Left lung (tissue), 4 donors: ENCODE measurements at regions not wholly inside any gene's neighbourhood (a gene's known extent, or its start where the extent isn't known, plus 50 kb on each side); places are given as distances from the start of the nearest gene placed in this dataset.

ENCODE experiments used
- ATAC-seq: fragments of 200-7000 bp; cut with Tn5 transposase; one replicate; pipeline ENCODE4 v1.9.1; 2020; ENCODE audit warnings: moderate library complexity
- DNase-seq, 4 donors: peaks; one replicate each; pipeline ENCODE4 v3.0.0-alpha.2; 2013 to 2020
- H3K27ac ChIP-seq, 2 donors: fragments of 200-600 bp; sonication (generic) in 1 of 2; one replicate each; pipeline versions ENCODE4 v1.5.0 to v1.8.0; 2020 to 2021
- H3K27me3 ChIP-seq, 2 donors: fragments of 200-600 bp; sonication (generic) in 1 of 2; one replicate each; pipeline versions ENCODE4 v1.5.0 to v1.8.0; 2020 to 2021
- H3K36me3 ChIP-seq, 2 donors: fragments of 200-600 bp; sonication (generic) in 1 of 2; one replicate each; pipeline versions ENCODE4 v1.5.0 to v1.8.0; 2020 to 2021
- H3K4me1 ChIP-seq, 2 donors: fragments of 200-600 bp; one replicate each; pipeline ENCODE4 v1.8.0; 2021
- H3K4me3 ChIP-seq, 2 donors: fragments of 200-600 bp; sonication (generic) in 1 of 2; one replicate each; pipeline versions ENCODE4 v1.5.0 to v1.8.0; 2020 to 2021; ENCODE audit warnings: mild to moderate bottlenecking in 1 of 2
- H3K9me3 ChIP-seq, 2 donors: fragments of 200-600 bp; sonication (generic) in 1 of 2; one replicate each; pipeline versions ENCODE4 v1.5.0 to v1.8.0; 2020 to 2021
- intact Hi-C, 2 donors: fragments of 100-400 bp; cut with DNase I; formaldehyde crosslinking; loops; one replicate each; pipeline versions ENCODE4 v1.11.2 to v1.14.2; 2022
- TF ChIP-seq, protein P1 (sequence below), 2 donors: fragments of 200-600 bp; sonication (generic) in 1 of 2; IDR thresholded peaks; one replicate each; pipeline versions ENCODE4 v1.5.0 to v1.8.0; 2021; ENCODE audit warnings: antibody characterized with exemption in 2 of 2
- donor health status: DM: no; HTN: yes; CAD: no.
- donor health status: DM: no; HTN: no; CAD: no.

DNA sequence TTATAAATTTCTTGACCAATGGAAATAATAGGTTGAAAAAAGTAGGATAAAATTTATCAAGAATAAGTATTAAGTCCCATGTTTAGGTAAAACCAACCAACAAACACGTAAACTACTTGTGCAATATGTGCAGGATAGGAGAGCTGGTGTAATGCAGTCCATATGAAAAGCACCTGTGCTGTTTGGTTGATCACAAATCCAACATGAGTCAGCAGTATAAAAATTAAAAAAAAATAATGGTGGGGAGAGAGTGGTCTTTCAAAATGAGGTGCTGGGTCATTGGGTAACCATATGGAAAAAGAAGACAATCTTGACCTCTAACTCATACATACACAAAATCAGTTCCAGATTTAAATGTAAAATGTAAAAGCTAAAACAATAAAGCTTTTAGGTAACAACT lies 181.8 kb downstream of the HS3ST3B1 start:
- TF ChIP-seq, protein P1, sequence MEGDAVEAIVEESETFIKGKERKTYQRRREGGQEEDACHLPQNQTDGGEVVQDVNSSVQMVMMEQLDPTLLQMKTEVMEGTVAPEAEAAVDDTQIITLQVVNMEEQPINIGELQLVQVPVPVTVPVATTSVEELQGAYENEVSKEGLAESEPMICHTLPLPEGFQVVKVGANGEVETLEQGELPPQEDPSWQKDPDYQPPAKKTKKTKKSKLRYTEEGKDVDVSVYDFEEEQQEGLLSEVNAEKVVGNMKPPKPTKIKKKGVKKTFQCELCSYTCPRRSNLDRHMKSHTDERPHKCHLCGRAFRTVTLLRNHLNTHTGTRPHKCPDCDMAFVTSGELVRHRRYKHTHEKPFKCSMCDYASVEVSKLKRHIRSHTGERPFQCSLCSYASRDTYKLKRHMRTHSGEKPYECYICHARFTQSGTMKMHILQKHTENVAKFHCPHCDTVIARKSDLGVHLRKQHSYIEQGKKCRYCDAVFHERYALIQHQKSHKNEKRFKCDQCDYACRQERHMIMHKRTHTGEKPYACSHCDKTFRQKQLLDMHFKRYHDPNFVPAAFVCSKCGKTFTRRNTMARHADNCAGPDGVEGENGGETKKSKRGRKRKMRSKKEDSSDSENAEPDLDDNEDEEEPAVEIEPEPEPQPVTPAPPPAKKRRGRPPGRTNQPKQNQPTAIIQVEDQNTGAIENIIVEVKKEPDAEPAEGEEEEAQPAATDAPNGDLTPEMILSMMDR (IDR thresholded peaks at IDR 0.05), result no peak
- H3K9me3 ChIP-seq, result no peaks in the 10 kb centered on the region
- no peak overlapping the region for H3K4me3 ChIP-seq
- H3K36me3 ChIP-seq, result no peaks in the 10 kb centered on the region
- intact Hi-C loops, result no loop called here
- DNase-seq, result no peak
- no peak overlapping the region for H3K27ac ChIP-seq
- no peaks in the 10 kb centered on the region for H3K27me3 ChIP-seq
- no peak for ATAC-seq
- H3K4me1 ChIP-seq, result no peaks in the 10 kb centered on the region

DNA sequence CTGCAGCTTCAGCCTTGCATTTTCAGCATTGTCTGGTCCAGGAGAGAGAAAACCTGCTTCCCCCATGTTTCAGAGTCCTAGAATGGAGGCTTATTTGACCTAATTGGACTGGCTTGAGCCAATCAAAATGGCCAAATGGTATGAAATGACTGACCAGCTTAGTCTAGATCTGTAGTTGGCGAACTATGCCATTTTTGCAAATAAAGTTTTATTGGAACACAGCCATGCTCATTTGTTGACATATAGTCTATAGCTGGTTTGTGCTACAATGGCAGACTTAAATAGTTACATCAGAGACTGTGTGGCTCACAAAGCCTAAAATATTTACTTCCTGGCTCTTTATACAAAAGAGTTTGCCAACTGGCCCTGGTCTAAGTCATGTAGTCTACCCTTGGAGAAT lies 180.8 kb downstream of the HS3ST3B1 start:
- no peak for ATAC-seq
- H3K36me3 ChIP-seq, result no peaks in the 10 kb centered on the region
- no peaks in the 10 kb centered on the region for H3K9me3 ChIP-seq
- H3K27me3 ChIP-seq, result no peaks in the 10 kb centered on the region
- no peak overlapping the region for H3K27ac ChIP-seq
- no peak for DNase-seq
- TF ChIP-seq, protein P1 (IDR thresholded peaks at IDR 0.05), result no peak
- intact Hi-C loops, result no loop called here
- H3K4me1 ChIP-seq, result no peaks in the 10 kb centered on the region
- H3K4me3 ChIP-seq, result no peak overlapping the region

DNA sequence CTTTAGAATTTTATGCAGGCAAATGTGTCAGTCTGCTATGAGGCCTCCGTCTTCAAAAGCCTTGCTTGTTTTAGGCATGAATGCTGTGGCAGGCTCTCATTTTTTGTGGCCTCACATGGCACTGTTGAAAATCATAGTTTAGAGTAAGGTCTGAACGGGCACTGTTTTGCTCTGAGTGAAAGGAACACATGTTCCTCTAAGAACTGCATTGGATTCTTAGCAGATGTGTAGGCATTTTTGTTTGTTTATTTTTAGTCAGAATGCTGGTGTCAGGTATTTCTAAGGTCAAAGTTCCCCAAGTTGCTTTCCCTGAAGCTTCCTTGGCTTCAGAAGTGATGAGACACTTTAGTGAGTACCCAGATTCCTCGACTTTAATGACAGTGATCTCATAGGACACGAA lies 173.7 kb downstream of the HS3ST3B1 start:
- no peak for DNase-seq
- intact Hi-C loops, result no loop called here
- TF ChIP-seq, protein P1 (IDR thresholded peaks at IDR 0.05), result no peak

GRCh38 chr17:14471052-14471451 lies 170.2 kb downstream of the HS3ST3B1 start:
- no peak overlapping the region for H3K4me3 ChIP-seq
- H3K27me3 ChIP-seq, result no peaks in the 10 kb centered on the region
- TF ChIP-seq, protein P1 (IDR thresholded peaks at IDR 0.05), result no peak
- no peaks in the 10 kb centered on the region for H3K9me3 ChIP-seq
- no peaks in the 10 kb centered on the region for H3K4me1 ChIP-seq
- ATAC-seq, result no peak
- peak in 2 of 4 donors; percentile 19 to 22 for DNase-seq
- intact Hi-C loops, result no loop called here
- H3K27ac ChIP-seq, result no peak overlapping the region
- H3K36me3 ChIP-seq, result no peaks in the 10 kb centered on the region

More for the DNA sequence above, 173.7 kb downstream of the HS3ST3B1 start:
- Histone ChIP-seq H3K27me3 (no peaks in the 10 kb centered on the region), H3K4me1 (no peaks in the 10 kb centered on the region), H3K4me3 (no peak overlapping the region), H3K36me3 (no peaks in the 10 kb centered on the region), H3K9me3 (no peaks in the 10 kb centered on the region), H3K27ac (no peak overlapping the region)
- no peak for ATAC-seq

GRCh38 chr17:14470417-14470816 lies 169.5 kb downstream of the HS3ST3B1 start:
- Histone ChIP-seq H3K4me1 (no peaks in the 10 kb centered on the region), H3K9me3 (no peaks in the 10 kb centered on the region), H3K4me3 (no peak overlapping the region), H3K36me3 (no peaks in the 10 kb centered on the region), H3K27me3 (no peaks in the 10 kb centered on the region), H3K27ac (no peak overlapping the region)
- no peak for ATAC-seq
- TF ChIP-seq, protein P1 (IDR thresholded peaks at IDR 0.05), result no peak
- DNase-seq, result no peak
- intact Hi-C loops, result no loop called here
